Activated CD4-positive, alpha-beta T cell treated with anti-CD3 and anti-CD28 coated beads, Interleukin-2, Interleukin-4, amounts not matched to agents 100 ng/mL and 50 ng/mL, durations not matched to agents 16 hours and 8 hours (primary cell): ENCODE measurements at regions not wholly inside any gene's neighbourhood (a gene's known extent, or its start where the extent isn't known, plus 50 kb on each side); places are given as distances from the start of the nearest gene placed in this dataset.
"Not testable (repeated sequence)": the region's sequence is repeated elsewhere in the genome, so short reads cannot be mapped to it uniquely, and the experiment has no call there.

Experiments used
- DNase-seq: peaks from one replicate; pipeline ENCODE4 v3.0.0-alpha.2; 2020; ENCODE audit warnings: low spot score

GRCh38 chr22:48835857-48836672, 991.6 kb downstream of the BRD1 start:
- no peak for DNase-seq

GRCh38 chr22:48835364-48835763, 992.3 kb downstream of the BRD1 start:
- DNase-seq = no peak

- DNase-seq = no peak
These were observed 993.3 kb downstream of the BRD1 start for GRCh38 chr22:48834404-48834803.

GRCh38 chr22:48832592-48832991, 995.1 kb downstream of the BRD1 start:
- DNase-seq = peak; percentile 49

GRCh38 chr22:48829908-48830307, 997.8 kb downstream of the BRD1 start:
- DNase-seq = no peak

- no peak for DNase-seq
These were observed 999.0 kb downstream of the BRD1 start for GRCh38 chr22:48828688-48829087.

- no peak for DNase-seq
These were observed 999.6 kb downstream of the BRD1 start for GRCh38 chr22:48827904-48828555.

- DNase-seq = no peak
These were observed 1000.3 kb downstream of the BRD1 start for GRCh38 chr22:48827268-48827846.

- no peak for DNase-seq
These were observed 1001.1 kb downstream of the BRD1 start for GRCh38 chr22:48826546-48826945.

GRCh38 chr22:48825802-48826520, 1001.7 kb downstream of the BRD1 start:
- no peak for DNase-seq

- DNase-seq = no peak
These were observed 1002.7 kb downstream of the BRD1 start for GRCh38 chr22:48824712-48825651.

GRCh38 chr22:48823941-48824340, 1003.7 kb downstream of the BRD1 start:
- DNase-seq = no peak

GRCh38 chr22:48822278-48823233, 1005.1 kb downstream of the BRD1 start:
- no peak for DNase-seq

- DNase-seq = no peak
These were observed 1005.9 kb downstream of the BRD1 start for GRCh38 chr22:48821727-48822126.

GRCh38 chr22:48821346-48821690, 1006.4 kb downstream of the BRD1 start:
- DNase-seq = no peak

GRCh38 chr22:48820481-48821345, 1007.0 kb downstream of the BRD1 start:
- DNase-seq = no peak

GRCh38 chr22:48819961-48820360, 1007.7 kb downstream of the BRD1 start:
- no peak for DNase-seq

- DNase-seq = no peak
These were observed 1008.4 kb downstream of the BRD1 start for GRCh38 chr22:48819232-48819631.

GRCh38 chr22:48817491-48817890, 1010.2 kb downstream of the BRD1 start:
- DNase-seq = not testable (repeated sequence)
